ENCODE measurements at regions not wholly inside any gene's neighbourhood (a gene's known extent, or its start where the extent isn't known, plus 50 kb on each side); places are given as distances from the start of the nearest gene placed in this dataset.
"Not testable (repeated sequence)": the region's sequence is repeated elsewhere in the genome, so short reads cannot be mapped to it uniquely, and the experiment has no call there.

DNA sequence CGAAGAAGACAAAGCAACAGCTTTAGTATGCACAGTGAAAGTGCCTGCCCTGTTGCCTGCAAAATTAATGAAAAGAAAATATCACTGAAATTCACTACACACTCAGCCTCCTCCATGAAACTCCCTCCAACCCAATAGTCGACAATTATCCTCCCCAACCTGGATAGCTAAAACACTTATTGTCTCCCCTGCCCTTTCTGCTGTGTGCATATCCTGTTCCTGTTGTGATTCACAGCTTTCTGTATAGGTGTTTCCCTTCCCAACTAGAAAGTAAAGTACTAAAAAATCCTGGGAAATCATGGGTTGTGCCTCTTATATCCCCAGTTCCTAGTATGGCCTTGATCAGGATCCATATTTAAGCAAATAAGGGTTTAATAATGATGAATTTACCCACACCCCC lies 412.1 kb downstream of the LTN1 start:
- no peak for DNase-seq

DNA sequence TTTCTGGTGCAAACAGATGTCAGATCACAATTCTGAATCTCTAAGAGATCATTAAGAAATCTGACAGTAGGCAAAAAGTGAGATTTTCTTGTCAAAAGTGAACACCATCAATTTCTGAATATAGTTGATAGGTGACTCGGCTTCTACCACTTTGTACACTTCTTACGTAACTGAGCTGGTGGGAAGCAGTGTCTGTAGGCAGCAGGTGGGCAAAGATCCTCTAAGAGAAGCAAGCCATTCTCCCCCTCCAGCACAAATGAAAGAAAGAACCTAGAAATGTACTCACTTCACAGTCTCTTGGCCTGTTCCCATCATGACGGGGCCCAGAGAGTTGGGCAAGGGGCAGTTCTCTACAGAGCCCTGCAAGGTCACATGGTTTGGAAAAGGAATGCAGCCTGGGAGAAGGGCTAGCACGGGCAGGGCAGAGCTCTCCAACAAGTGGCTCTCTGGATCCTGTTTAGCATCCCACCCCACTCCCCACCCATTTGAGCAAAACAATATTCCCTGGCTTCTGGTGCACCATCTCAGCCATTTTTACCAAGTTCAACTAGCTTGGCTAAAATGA lies 412.6 kb downstream of the LTN1 start:
- no peak for DNase-seq

DNA sequence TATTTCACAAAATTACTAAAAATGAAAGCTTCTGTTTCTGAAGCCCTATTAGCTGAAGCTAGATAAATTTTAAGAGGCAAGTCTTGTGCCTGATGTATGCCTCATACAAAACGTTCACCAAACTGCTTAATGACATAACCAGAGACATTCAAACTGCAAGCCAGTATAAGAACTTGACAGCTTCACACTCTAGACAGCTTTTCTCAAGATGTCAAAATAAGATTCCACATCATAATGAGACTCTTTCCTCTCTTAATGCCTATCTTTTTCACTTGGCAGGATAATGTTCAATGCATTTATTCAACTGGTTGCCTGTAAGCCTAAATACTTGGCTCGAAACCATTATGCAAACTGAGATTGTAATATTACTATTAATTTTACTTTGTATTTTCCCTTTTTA lies 424.0 kb downstream of the LTN1 start:
- no peak for DNase-seq

DNA sequence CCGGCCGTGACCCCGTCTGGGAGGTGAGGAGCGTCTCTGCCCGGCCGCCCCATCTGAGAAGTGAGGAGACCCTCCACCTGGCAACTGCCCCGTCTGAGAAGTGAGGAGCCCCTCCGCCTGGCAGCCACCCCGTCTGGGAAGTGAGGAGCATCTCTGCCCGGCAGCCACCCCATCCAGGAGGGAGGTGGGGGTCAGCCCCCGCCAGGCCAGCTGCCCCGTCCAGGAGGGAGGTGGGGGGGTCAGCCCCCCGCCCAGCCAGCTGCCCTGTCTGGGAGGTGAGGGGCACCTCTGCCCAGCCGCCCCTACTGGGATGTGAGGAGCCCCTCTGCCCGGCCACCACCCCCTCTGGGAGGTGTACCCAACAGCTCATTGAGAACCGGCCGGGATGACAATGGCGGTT lies 428.7 kb downstream of the LTN1 start:
- DNase-seq = not testable (repeated sequence)

DNA sequence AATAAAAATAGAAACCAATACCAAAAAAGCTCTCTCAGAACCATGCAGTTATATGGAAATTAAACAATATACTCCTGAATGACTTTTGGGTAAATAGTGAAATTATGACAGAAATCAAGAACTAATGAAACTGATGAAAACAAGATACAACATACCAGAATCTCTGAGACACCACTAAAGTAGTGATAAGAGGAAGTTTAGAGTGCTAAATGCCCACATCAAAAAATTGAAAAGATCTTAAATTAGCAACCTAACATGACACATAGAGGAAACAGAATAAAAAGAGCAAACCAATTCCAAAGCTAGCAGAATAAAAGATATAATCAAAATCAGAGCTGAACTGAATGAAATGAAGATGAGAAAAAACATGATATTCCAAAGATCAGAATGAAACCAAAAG lies 430.9 kb downstream of the LTN1 start:
- no peak for DNase-seq

DNA sequence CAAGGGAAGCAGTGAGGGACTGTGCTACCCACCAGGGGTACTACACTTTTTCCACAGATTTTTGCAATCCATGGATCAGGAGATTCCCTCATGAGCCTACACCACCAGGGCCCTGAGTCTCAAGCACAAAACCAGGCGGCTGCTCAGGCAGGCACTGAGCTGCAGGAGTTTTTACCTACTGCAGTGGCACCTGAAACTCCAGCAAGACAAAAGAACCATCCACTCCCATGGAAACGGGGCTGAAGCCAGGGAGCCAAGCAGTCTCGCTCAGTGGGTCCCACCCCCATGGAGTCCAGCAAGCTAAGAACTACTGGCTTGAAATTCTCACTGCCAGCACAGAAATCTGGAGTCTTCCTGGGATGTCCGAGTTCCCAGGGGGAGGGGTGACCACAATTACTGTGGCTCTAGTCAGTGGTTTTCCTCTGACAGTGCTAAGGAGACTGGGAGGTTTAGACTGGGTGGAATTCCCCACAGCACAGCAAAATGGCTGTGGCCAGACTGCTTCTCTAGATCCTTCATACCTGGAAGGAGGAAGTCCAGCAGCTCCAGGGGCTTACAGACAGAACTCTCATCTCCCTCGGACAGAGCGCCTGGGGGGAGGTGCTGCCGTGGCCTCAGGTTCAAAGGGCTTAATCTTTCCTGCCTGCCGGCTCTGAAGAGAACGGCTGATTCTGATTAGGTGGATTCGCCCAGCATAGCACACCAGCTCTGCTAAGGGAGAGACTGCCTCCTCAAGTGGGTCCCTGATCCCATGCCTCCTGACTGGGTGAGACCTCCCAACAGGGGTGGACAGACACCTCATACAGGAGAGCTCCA lies 437.8 kb downstream of the LTN1 start:
- no peak for DNase-seq

DNA sequence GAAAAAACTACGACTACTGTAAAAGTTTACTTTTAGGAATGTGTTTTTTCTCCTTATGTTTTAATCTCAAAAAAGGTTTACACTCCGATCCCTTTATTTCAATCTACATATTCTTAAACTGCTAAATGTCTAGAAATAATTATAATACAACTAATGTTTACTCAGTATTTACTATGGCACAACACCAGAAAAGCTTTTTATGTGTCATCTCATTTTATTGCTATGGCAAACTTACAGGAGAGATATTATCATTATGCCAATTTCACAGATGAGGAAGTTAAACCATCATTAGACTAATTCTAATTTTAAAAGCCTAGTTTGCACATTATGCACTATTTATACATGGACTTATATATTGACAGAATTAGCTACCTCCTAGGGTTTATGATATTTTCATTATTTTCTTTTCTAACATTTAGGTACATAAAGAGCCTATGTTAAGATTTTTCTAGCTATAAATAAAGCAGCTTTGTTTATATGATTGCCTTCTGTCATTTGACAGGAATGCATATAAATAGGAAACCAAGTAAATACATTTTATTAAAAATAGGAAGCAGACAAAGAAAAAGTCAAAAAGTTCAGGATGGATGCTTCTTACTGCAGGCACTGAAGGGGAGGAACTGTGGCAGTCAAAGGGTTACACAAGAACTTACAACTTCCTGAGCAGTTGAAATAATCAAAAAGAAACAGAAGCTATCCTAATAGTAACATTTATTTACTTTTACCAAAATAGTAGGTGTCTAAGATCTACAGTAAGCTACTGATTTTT lies 442.4 kb downstream of the LTN1 start:
- DNase-seq = no peak

DNA sequence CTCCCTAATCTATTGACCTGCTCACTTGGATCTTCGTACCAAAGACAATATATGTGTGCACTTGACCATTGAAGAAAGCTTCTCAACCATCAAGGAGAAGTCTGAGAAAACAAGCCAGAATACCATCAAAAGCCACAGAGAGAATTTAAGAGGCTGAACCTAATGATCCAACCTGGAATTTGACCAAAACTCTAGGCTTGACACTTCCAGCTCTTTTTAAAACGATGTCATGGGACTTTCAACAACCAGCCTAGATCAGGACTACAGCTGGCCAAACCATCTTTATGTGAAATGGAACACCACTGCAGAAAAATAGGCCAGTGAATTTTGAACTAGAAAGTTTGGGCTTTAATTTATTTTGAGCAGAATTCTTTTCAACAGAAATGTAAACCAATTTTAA lies 444.4 kb downstream of the LTN1 start:
- DNase-seq = no peak

DNA sequence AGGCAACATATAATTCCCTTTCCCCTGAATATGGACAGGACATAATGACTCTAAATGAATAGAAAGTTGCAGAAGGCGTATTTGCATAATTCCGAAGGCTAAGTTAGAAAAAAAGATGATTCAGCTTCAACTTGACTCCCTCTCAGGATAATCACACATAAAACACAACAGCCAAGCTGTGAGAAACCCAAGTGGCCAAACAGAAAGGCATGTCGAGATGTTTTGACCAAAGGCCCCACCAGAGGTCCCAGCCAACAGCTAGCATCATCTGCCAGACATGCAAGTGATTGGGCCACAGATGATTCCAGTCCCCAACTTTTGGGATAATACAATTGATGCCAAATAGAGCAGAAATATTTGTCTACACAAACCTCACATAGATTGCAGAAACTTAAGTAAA lies 444.9 kb downstream of the LTN1 start:
- no peak for DNase-seq

DNA sequence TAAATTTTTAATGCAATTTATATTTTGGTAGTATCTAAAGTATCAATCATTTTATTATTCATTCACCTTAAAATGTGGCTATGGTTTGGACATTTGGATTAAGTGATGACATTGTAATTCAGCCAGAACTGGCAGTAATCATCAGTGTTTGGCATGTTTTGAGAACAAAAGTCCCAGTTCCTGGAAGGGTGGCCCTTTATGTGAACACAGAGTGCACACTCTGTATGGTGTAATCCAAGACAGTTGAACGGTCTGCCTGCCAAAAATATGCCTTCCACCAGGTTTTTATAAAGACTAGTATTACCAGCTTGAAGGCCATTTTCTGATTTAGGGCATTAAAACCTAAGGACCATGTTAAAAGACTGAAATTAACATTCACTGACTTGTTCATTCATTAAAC lies 448.7 kb downstream of the LTN1 start:
- no peak for DNase-seq

DNA sequence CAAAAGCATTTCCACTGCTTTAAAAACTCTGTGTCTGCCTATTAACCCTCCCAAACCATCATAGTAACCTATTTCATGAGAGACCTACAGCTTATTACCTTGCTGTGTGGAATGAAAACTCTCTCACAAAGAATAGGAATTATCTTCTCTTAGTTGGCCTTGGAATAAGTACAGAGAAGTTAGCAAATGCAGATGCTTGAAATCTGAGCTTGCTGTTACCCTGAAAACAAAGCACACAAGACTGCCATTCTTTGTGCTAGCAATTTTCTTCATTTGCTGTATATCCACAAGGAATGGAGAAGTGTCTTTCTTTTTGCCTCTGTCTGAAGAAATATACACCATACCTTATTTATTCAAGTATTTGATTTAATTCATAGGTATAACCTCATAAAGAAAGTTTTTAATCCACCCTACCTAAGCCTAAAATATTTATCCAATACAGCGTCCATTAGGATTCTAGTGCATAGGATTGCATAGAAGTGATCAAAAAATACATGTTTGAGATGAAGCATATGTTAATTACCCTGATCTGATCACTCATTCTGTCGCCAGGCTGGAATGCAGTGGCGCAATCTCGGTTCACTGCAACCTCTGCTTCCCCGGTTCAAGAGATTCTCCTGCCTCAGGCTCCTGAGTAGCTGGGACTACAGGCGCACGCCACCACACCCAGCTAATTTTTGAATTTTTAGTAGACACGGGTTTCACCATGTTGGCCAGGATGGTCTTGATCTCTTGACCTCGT lies 451.1 kb downstream of the LTN1 start:
- no peak for DNase-seq

DNA sequence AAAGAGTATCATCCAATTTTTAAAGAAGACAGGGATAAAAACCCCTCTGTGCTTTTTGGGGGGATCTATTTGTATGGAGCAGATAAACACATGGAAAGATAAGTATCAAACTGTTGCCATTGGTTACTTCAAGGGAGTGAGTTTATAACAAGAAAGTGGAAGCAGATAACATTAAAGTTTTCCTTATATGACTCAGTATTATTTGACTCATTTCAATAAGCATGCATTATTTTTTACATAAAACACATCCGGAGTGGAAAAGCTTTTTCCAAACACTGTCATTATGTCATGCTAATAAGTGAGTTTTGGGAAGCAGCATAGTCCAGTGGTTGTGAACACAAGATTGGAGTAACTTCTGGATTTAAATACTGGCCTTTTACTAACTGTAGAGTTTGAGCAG lies 452.2 kb downstream of the LTN1 start:
- DNase-seq = no peak

DNA sequence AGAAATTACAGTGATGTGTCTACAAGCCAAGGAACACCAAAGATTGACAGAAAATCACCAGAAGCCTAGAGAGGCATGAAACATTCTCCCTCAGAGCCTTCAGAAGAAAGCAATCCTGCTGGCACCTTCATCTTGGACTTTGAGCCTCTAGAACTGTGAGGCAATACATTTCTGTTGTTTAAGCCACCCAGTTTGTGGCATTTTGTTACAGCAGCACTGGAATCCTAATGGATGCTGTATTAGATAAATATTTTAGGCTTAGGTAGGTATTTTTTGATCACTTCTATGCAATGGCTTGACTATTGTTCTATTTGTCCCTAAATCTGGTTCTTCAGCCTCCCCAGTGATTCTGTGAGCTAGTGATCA lies 453.1 kb downstream of the LTN1 start:
- DNase-seq = no peak

DNA sequence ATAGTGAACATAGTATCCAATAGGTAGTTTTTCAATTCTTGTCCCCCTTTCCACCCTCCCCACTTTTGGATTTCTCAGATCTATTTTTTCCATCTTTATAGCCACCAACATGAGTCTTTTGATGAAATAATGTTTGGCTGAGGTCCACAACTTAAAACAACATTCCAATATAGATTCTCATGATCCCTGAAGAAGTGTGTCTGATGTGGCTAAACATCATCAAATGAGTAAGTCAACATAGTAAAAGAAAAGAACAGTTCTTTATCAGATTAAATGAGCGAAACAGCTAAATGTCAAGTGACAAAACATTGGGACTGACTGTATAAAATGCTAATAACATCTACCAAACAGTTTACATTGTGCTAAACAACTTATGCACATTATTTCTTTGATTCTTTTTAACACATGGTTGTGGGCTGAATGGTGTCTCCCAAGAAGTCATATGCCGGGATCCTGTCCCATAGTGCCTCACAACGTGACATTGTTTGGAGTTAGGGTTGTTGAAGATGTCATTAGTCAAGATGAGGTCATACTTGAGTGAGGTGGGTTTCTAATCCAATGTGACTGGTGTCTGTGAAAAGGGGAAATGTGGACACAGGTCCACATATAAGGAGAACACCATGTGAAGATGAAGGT lies 453.6 kb downstream of the LTN1 start:
- no peak for DNase-seq

DNA sequence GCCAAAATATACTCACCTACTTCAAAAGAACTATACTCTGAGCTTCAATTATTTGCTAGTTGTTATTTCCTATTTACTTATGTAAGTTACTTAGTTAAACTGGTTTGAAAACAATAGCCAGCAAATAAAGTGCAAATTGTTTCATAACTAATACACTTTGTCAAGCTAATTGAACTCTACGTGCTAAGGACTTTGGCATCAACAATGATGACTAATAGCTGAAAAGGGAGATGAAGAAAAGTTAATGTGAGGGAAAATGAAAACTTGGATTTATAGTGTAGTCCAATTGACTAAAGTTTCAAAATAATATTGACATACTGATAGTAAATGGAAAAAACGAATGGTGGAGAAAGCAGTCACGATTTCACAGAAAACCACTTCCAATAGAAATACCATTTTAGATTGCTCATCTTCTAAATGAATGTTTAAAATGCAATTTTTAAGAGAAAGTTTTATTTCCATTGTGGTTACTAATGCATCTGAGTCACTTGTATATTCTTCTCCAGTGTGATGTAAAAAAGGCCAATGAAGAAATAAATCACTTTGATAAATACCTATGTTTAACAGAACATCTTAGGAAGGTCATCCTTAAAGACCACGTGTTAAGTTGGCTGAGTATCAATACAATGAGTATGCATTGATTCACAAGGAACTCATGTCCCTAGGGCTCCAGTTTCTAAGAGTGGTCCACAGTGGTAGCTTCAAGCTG lies 455.2 kb downstream of the LTN1 start:
- DNase-seq = no peak

DNA sequence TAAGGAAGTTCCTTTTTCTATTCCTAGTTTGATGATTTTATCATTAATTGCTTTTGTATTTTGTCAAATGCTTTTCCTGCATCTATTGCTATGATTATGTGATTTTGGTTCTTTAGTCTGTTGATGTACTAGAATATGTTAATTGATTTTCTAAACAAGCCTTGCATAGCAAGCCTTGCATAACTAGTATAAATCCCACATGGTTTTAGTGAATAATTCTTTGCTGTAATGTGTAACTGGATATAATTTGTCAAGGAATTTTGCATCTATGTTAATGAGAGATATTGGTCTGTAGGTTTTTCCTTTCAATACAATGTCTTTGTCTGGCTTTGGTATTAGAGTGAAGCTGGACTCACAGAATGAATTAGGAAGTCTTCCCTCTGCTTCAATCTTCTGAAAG lies 460.2 kb downstream of the LTN1 start:
- DNase-seq = no peak

DNA sequence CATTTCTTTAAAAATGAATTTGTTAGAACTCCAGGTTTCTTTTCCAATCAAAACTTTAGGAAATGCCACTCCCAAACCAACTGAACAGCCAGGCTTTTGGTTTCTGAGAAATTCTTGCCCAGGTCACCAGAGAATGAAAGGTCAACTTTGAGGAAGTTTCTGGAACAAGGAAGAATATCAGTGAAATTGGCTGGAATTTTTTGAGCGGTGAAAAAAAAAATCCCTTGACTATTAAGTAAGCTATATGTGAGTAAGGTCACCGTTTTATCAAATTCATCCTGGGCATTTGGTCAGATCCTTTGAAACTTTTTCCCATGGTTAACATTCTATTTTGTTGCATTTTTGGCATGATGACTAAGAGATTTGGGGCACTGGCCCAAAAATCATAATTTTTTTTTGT lies 469.3 kb downstream of the LTN1 start:
- DNase-seq = no peak

DNA sequence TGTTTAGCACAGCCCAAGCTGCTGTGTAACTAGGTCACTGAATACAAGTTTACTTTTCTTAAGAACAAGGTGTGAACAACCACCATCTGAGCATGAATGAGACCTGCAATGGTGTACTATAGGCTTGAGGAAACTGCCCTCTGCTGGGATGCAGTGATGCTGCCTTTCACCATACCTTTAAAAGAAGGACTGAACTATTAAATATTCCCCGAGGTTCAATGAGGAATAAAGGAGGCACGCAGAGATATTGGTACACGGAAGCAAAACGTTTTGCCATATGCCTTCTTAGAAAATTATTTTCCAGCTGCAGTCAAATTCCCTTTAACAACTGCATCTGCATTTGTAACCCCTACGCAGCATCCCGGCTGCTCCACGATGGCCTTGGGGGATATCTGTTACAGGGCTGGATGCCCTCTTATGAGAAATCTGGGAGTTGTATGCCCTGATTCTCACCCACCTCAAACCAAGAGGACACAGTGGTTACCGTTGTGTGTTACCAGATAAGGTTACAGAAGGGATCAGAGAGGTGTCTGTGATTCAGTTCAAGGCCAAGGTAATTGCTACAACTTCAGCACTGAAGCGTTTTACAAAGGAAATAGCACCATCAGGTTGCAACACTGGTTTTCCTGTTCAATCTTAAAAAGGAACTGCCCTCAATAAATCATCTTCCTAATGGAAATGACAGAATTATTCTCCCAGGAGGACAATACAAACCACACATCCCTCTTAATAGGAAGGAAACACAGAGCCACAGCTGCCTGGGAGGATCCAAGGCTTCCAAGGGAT lies 470.5 kb downstream of the LTN1 start:
- DNase-seq = peak; percentile 23

DNA sequence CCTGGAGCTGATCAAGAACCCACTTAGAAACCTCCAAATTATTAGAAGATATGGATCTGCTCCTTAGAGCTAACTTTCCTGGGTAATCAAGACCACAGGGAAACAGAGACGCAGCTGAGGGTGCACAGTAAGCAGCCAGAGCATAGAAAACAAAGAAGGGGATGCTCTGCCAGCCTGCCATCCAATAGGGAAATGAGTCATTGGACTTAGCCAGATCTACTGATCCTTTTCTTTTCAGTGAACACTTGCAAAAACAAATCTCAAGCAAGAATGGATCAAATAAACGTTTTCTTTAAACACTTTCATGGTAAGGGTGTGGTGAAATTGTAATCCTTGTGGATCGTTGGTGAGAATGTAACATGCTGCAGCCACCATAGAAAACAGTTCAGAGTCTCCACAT lies 474.0 kb downstream of the LTN1 start:
- no peak for DNase-seq

DNA sequence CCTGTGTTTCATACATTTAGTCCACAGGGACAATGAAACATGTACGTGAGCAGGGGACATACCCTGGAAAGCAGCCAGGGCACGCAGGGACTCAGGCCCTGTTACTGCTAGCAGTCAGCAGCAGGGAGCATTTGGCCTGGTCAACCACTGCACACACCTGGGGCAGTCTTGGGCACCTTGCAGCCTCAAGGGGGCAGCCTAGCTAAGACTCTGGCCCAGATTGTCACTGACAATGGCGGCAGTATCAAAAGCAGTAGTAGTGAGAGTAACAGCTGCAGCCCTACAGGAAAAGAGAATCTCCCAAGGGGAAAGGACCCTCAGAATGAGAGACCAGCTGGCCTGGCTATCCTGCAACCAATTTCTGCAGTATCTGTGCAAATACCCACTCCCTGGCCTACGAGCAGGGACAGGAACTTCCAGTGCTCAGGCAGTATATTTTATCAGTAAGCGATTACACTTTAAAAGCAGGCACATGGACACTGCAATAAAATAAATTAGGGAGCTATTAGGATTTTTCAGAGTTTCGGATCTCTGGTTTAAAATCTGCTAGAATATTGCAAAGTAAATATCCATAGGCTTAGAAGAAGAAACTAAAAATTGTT lies 475.6 kb downstream of the LTN1 start:
- DNase-seq = peak; percentile 82

DNA sequence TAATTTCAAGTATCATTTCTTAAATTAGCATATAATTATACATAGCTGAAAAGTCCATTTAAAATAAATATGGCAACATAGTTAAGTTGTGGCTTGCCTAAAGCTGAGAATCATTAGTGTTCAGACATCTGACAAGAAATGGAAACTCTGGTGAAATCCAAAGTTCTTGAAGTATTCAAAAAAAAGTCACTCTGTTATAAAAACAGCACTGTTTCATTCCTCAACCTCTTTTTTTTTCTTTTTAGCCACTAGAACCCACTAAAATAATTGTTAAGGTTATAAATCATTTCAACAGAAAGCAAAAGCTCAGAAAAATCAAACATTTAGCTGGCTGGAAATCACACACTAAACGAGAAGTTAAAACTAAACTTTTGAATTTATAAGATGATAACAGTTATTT lies 476.7 kb downstream of the LTN1 start:
- no peak for DNase-seq

All from RPMI8226 (cell line).